ENCODE measurements at regions not wholly inside any gene's neighbourhood (a gene's known extent, or its start where the extent isn't known, plus 50 kb on each side); places are given as distances from the start of the nearest gene placed in this dataset.

DNA sequence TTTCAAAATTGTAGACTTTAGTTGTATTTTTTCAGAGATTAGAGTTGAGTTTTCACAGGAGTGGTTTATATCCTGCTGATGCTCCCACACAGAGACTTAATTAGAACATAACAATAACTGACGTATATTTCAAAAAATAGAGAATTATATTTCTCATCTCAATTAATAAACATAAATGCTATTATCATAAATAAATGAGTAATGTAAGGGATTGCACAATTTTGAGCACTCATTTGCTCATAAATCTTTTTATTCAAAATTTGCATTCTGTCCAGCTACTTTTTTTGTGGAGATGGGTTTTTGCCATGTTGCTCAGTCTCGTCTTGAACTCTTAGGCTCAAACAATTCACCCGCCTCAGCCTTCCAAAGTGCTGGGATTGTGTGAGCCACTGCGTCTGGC is 515.7 kb upstream of the RORB start:
- TF ChIP-seq CTCF (IDR thresholded peaks at IDR 0.05; ENCODE audit: insufficient read depth, low read length, poor library complexity, severe bottlenecking) (no peak), EZH2phosphoT487 (conservative IDR thresholded peaks at IDR 0.05; ENCODE audit: low read length) (no peak)

Data from SU-DHL-6 (cell line).